ENCODE measurements at regions not wholly inside any gene's neighbourhood (a gene's known extent, or its start where the extent isn't known, plus 50 kb on each side); places are given as distances from the start of the nearest gene placed in this dataset.

- TF ChIP-seq, protein P1, sequence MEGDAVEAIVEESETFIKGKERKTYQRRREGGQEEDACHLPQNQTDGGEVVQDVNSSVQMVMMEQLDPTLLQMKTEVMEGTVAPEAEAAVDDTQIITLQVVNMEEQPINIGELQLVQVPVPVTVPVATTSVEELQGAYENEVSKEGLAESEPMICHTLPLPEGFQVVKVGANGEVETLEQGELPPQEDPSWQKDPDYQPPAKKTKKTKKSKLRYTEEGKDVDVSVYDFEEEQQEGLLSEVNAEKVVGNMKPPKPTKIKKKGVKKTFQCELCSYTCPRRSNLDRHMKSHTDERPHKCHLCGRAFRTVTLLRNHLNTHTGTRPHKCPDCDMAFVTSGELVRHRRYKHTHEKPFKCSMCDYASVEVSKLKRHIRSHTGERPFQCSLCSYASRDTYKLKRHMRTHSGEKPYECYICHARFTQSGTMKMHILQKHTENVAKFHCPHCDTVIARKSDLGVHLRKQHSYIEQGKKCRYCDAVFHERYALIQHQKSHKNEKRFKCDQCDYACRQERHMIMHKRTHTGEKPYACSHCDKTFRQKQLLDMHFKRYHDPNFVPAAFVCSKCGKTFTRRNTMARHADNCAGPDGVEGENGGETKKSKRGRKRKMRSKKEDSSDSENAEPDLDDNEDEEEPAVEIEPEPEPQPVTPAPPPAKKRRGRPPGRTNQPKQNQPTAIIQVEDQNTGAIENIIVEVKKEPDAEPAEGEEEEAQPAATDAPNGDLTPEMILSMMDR (IDR thresholded peaks at IDR 0.05; ENCODE audit: insufficient read depth, low read depth, low read length): no peak
- no peak for TF ChIP-seq EZH2 (IDR thresholded peaks at IDR 0.05; ENCODE audit: insufficient read depth, low read length)
Observed at GRCh38 chr5:5699062-5699461, 276.6 kb downstream of the ICE1 start.
